GM12878 (cell line): ENCODE measurements at regions not wholly inside any gene's neighbourhood (a gene's known extent, or its start where the extent isn't known, plus 50 kb on each side); places are given as distances from the start of the nearest gene placed in this dataset.

ENCODE experiments used
- ATAC-seq: fragments of 200-7000 bp; cut with Tn5 transposase; 3 replicates; pipeline ENCODE4 v1.9.1; 2020; ENCODE audit warnings: mild to moderate bottlenecking, moderate library complexity
- BruUV-seq: library from RNA; stranded (reverse); fragments of 400-500 nt; replicated peaks from 2 replicates; lab custom pipeline; 2021; lab: Mats Ljungman, UMichigan
- CTCF ChIA-PET: fragments of 300-600 bp; sonication (Branson Sonifier 250); formaldehyde crosslinking; extraction: SDS; loops from one replicate; lab custom pipeline; 2021; ENCODE audit warnings: inconsistent platforms; lab: Yijun Ruan, JAX
- POLR2A ChIA-PET: fragments of 350-600 bp; formaldehyde crosslinking; extraction: SDS; loops from one replicate; lab custom pipeline; 2021; ENCODE audit warnings: inconsistent platforms; lab: Charles Lee
- RAD21 ChIA-PET: fragments of 300-600 bp; sonication (Branson Sonifier 250); formaldehyde crosslinking; loops from one replicate; lab custom pipeline; 2023; ENCODE audit warnings: antibody characterized with exemption; ENCODE audit not compliant: unreplicated experiment; lab: Charles Lee
- SMC1A ChIA-PET: fragments of 300-600 bp; sonication (Branson Sonifier 250); formaldehyde crosslinking; loops from one replicate; lab custom pipeline; 2023; ENCODE audit not compliant: unreplicated experiment, uncharacterized antibody; lab: Charles Lee
- DNase-seq: peaks from one replicate; pipeline ENCODE4 v3.0.0-alpha.2; 2011; ENCODE audit warnings: low read depth, low spot score
- FAIRE-seq: peaks from 3 replicates; lab custom pipeline; 2011; peaks lifted over from hg19 to GRCh38; lab: Jason Lieb, UNC
- H2AFZ ChIP-seq: 2 replicates; pipeline ENCODE4 v1.6.0; 2011; ENCODE audit warnings: low read depth, low read length, control low read depth; ENCODE audit not compliant: control insufficient read depth
- H3K27ac ChIP-seq: 2 replicates; pipeline ENCODE4 v1.5.1; 2011; ENCODE audit warnings: control low read depth; ENCODE audit not compliant: control insufficient read depth, insufficient read depth
- H3K27me3 ChIP-seq, 2 experiments: replicated peaks in 1 of 2; 2 replicates each; pipeline versions ENCODE4 v1.6.0 to v1.6.1; 2011; ENCODE audit warnings: low read length in 1 of 2; ENCODE audit not compliant: control insufficient read depth in 2 of 2, insufficient read depth in 2 of 2
- H3K36me3 ChIP-seq, 2 experiments: 2 replicates each; pipeline ENCODE4 v1.5.1; 2011; ENCODE audit warnings: low read length in 1 of 2; ENCODE audit not compliant: control insufficient read depth in 2 of 2, insufficient read depth in 2 of 2
- H3K4me1 ChIP-seq: 2 replicates; pipeline ENCODE4 v1.6.1; 2011; ENCODE audit warnings: mild to moderate bottlenecking, low read length, moderate library complexity, mixed read lengths; ENCODE audit not compliant: control insufficient read depth, insufficient read depth
- H3K4me2 ChIP-seq: 2 replicates; pipeline ENCODE4 v1.6.0; 2011; ENCODE audit warnings: control low read depth; ENCODE audit not compliant: control insufficient read depth, insufficient read depth
- H3K4me3 ChIP-seq: fragments of 200-600 bp; sonication (generic); 2 replicates; pipeline ENCODE4 v1.5.1; 2016
- H3K79me2 ChIP-seq: 2 replicates; pipeline ENCODE4 v1.6.0; 2011; ENCODE audit warnings: low read length; ENCODE audit not compliant: control insufficient read depth, insufficient read depth
- H3K9ac ChIP-seq: 2 replicates; pipeline ENCODE4 v1.8.0; 2011; ENCODE audit warnings: low read length, control low read depth, mixed read lengths; ENCODE audit not compliant: control insufficient read depth, insufficient read depth
- H3K9me3 ChIP-seq: replicated peaks from 3 replicates; pipeline ENCODE4 v1.5.1; 2011; ENCODE audit warnings: mild to moderate bottlenecking, low read length; ENCODE audit not compliant: control insufficient read depth, insufficient read depth
- H4K20me1 ChIP-seq: 2 replicates; pipeline ENCODE4 v1.6.0; 2011; ENCODE audit not compliant: control insufficient read depth, insufficient read depth
- CTCF ChIP-seq, 3 experiments: IDR thresholded peaks in 2 of 3; conservative IDR thresholded peaks in 1 of 3; 2 replicates each; pipeline ENCODE4 v1.5.1; 2011; ENCODE audit warnings: low read depth in 3 of 3, low read length in 3 of 3, mild to moderate bottlenecking in 3 of 3, control low read depth in 2 of 3, moderate library complexity in 2 of 3, inconsistent platforms in 1 of 3, mixed read lengths in 1 of 3; ENCODE audit not compliant: control insufficient read depth in 2 of 3, insufficient read depth in 1 of 3; ENCODE audit errors: extremely low read depth in 1 of 3
- EP300 ChIP-seq, 2 experiments: fragments of 150-350 bp in 1 of 2; IDR thresholded peaks; 2 replicates each; pipeline ENCODE4 v1.6.1; 2011 to 2012; ENCODE audit warnings: low read depth in 2 of 2, low read length in 2 of 2, borderline replicate concordance in 1 of 2, improper control_type of control experiment in 1 of 2, inconsistent platforms in 1 of 2; ENCODE audit not compliant: control insufficient read depth in 1 of 2
- HCFC1 ChIP-seq: fragments of 150-350 bp; IDR thresholded peaks from 2 replicates; pipeline ENCODE4 v1.6.1; 2014; ENCODE audit warnings: low read length
- HDGF ChIP-seq: fragments of 450-650 bp; IDR thresholded peaks from 2 replicates; pipeline ENCODE4 v1.6.1; 2016; ENCODE audit warnings: antibody characterized with exemption
- IKZF2 ChIP-seq, 2 experiments: fragments of 450-650 bp; IDR thresholded peaks; 2 replicates each; pipeline ENCODE4 v1.6.1; 2017; ENCODE audit warnings: mild to moderate bottlenecking in 2 of 2, moderate library complexity in 2 of 2
- IRF4 ChIP-seq: IDR thresholded peaks from 2 replicates; pipeline ENCODE4 v1.6.1; 2011; ENCODE audit warnings: low read depth, low read length
- MEF2A ChIP-seq: IDR thresholded peaks from 2 replicates; pipeline ENCODE4 v1.6.1; 2011; ENCODE audit warnings: low read depth, mild to moderate bottlenecking, low read length, moderate library complexity; ENCODE audit not compliant: insufficient read depth
- NBN ChIP-seq: fragments of 450-650 bp; IDR thresholded peaks from 2 replicates; pipeline ENCODE4 v1.6.1; 2016
- NRF1 ChIP-seq: conservative IDR thresholded peaks from 2 replicates; pipeline ENCODE4 v1.6.1; 2011; ENCODE audit warnings: mild to moderate bottlenecking, low read depth, low read length, improper control_type of control experiment
- POLR2AphosphoS5 ChIP-seq: IDR thresholded peaks from 2 replicates; pipeline ENCODE4 v1.6.1; 2011; ENCODE audit warnings: mild to moderate bottlenecking, low read length, inconsistent platforms
- PRDM15 ChIP-seq: fragments of 450-650 bp; formaldehyde crosslinking; IDR thresholded peaks from 2 replicates; pipeline ENCODE4 v1.4.0; 2020; ENCODE audit warnings: mild to moderate bottlenecking, moderate library complexity
- RAD51 ChIP-seq: fragments of 450-650 bp; IDR thresholded peaks from 2 replicates; pipeline ENCODE4 v1.6.1; 2016; ENCODE audit warnings: moderate library complexity, mild to moderate bottlenecking, inconsistent platforms
- RCOR1 ChIP-seq: conservative IDR thresholded peaks from 2 replicates; pipeline ENCODE4 v1.6.1; 2012; ENCODE audit warnings: low read depth, low read length, improper control_type of control experiment
- SKIL ChIP-seq: fragments of 450-650 bp; IDR thresholded peaks from 2 replicates; pipeline ENCODE4 v1.6.1; 2017; ENCODE audit warnings: mild to moderate bottlenecking, low read depth, inconsistent platforms; ENCODE audit not compliant: poor library complexity, severe bottlenecking
- ZNF384 ChIP-seq: IDR thresholded peaks from 2 replicates; pipeline ENCODE4 v1.6.1; 2012; ENCODE audit warnings: low read depth, mild to moderate bottlenecking, low read length, improper control_type of control experiment, borderline replicate concordance
- WGBS: methylation state at CpG from one replicate; pipeline ENCODE4 v1.1.6; 2016; ENCODE audit warnings: low lambda C conversion rate; ENCODE audit not compliant: insufficient replicate concordance, insufficient coverage; ENCODE audit errors: missing lambda C conversion rate; 5-methylcytosine and 5-hydroxymethylcytosine counted together
- in situ Hi-C: fragments of 300-500 bp; cut with MboI; formaldehyde crosslinking; loops from 9 replicates; pipeline ENCODE4 v1.14.3; 2018; ENCODE audit warnings: mixed read lengths
- intact Hi-C: fragments of 100-400 bp; cut with micrococcal nuclease; formaldehyde crosslinking; loops from one replicate; pipeline ENCODE4 v1.14.2; 2022; ENCODE audit not compliant: unreplicated experiment

- TF ChIP-seq EP300 (IDR thresholded peaks at IDR 0.05; ENCODE audit: borderline replicate concordance in 1 of 2, control insufficient read depth in 1 of 2, low read depth in 2 of 2, low read length in 2 of 2) (no peak), RAD51 (no peak), NBN (no peak)
Measured at GRCh38 chr4:128591482-128591881, 218.0 kb upstream of the JADE1 start (continued).

- H2AFZ ChIP-seq, result no peak overlapping the region
- WGBS, result 31% methylated on average over 3 of the region's 3 CpGs
- no peaks in the 10 kb centered on the region for H3K27me3 ChIP-seq
- FAIRE-seq, result no peak
- no peaks in the 10 kb centered on the region for H4K20me1 ChIP-seq
- no peaks in the 10 kb centered on the region for H3K36me3 ChIP-seq
- ChIA-PET SMC1A (interaction anchor here (1.0 to 1.8 kb wide), 3 partner anchors 9 to 138 kb away, joined by 3 to 6 read pairs (median 3); no protein-coding TSS in a partner anchor), CTCF (interaction anchor here (0.7 to 1.9 kb wide), 4 partner anchors 13 to 137 kb away, joined by 3 to 8 read pairs (median 4); no protein-coding TSS in a partner anchor), RAD21 (no interaction called here), POLR2A (no interaction called here)
- H3K9me3 ChIP-seq, result no peaks in the 10 kb centered on the region
- no peaks in the 10 kb centered on the region for H3K79me2 ChIP-seq
- in situ Hi-C loops (no loop called here), intact Hi-C loops (no loop called here)
- no peak overlapping the region for H3K9ac ChIP-seq
- DNase-seq, result no peak
- no peak for ATAC-seq
- no peak overlapping the region for H3K4me2 ChIP-seq
- BruUV-seq, result no TSS peak
- no peak overlapping the region for H3K4me3 ChIP-seq
- no peak overlapping the region for H3K27ac ChIP-seq
- H3K4me1 ChIP-seq, result no peaks in the 10 kb centered on the region
- TF ChIP-seq PRDM15 (CRISPR knock-in tag), result no peak
- TF ChIP-seq IKZF2 (IDR thresholded peaks at IDR 0.05), result no peak
- no peak for TF ChIP-seq CTCF (IDR thresholded peaks at IDR 0.05 in 2 of 3, conservative IDR thresholded peaks at IDR 0.05 in 1 of 3; ENCODE audit: control insufficient read depth in 2 of 3, extremely low read depth in 1 of 3, insufficient read depth in 1 of 3, low read depth in 3 of 3, low read length in 3 of 3)
- no peak for TF ChIP-seq POLR2AphosphoS5
- TF ChIP-seq RCOR1, result no peak
- TF ChIP-seq ZNF384, result no peak
- TF ChIP-seq HDGF, result no peak
- TF ChIP-seq SKIL, result no peak
- no peak for TF ChIP-seq MEF2A
- TF ChIP-seq NRF1, result no peak
- TF ChIP-seq IRF4, result no peak
- TF ChIP-seq HCFC1, result no peak
Measured at GRCh38 chr4:128590773-128591172, 218.7 kb upstream of the JADE1 start.
